ENCODE measurements at regions not wholly inside any gene's neighbourhood (a gene's known extent, or its start where the extent isn't known, plus 50 kb on each side); places are given as distances from the start of the nearest gene placed in this dataset.

DNA sequence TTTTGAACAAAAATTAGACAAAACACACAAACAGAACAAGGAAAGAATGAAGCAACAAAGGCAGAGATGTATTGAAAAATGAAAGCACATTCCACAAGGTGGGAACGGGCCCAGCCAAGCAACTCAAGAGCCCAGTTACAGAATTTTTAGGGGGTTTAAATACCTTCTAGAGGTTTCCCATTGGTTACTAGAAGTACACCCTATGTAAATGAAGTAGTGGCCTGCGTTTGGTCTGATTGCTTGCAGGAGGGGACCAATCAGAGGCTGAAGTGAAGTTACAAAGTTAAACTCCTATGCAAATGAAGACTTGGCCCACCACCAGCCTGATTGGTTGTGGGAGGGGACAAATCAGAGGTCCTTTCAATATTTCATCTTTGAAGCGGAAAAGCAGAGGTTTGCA lies 593.7 kb upstream of the MMS22L start:
- Mint-ChIP-seq H3K4me3 (no peak overlapping the region), H3K36me3 (ENCODE audit: low read depth) (no peaks in the 10 kb centered on the region), H3K27me3 (ENCODE audit: low read depth) (no peaks in the 10 kb centered on the region), H3K27ac (no peak overlapping the region), H3K9me3 (no peaks in the 10 kb centered on the region), H3K4me1 (ENCODE audit: low read depth) (no peaks in the 10 kb centered on the region)

DNA sequence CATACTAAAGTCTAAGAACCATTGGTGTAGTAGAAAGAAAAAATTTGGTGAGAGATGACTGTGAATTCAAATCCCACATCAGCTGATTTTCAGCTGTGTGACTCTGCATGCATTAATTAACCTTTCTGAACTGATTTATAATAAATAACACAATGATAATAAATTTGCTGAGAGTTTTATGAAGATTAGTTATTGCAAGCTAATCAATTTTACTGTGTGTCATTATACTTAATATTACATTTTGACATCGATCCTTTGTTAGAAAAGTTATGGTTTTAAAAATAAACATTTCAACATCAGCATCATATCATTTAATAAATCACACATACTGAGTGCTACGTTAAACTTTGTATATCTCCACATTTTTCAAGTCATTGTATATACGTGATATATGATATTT lies 599.7 kb upstream of the MMS22L start:
- H3K4me1 Mint-ChIP-seq (ENCODE audit: low read depth): no peaks in the 10 kb centered on the region
- no peak overlapping the region for H3K27ac Mint-ChIP-seq
- H3K9me3 Mint-ChIP-seq: no peaks in the 10 kb centered on the region
- no peaks in the 10 kb centered on the region for H3K36me3 Mint-ChIP-seq (ENCODE audit: low read depth)
- H3K27me3 Mint-ChIP-seq (ENCODE audit: low read depth): no peaks in the 10 kb centered on the region
- no peak overlapping the region for H3K4me3 Mint-ChIP-seq

DNA sequence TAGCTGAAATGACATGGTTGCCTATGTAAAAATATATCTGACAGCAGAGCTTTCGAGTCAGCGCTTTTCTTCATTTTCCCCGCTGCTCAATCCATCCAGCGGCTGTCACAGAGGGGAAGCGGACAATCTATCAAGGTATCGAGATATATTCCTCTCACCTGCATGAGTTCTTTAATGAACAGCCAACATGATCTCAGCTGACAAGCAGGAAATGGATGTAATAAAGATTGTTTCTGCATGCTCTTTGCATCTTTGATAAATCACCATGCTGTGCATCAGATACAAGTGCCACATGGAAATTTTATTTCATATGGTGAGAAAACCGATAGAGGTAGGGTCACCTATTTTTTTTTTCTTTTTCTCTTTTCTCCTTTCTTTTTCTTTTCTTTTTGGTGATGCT lies 602.3 kb upstream of the MMS22L start:
- Mint-ChIP-seq H3K36me3 (ENCODE audit: low read depth) (no peaks in the 10 kb centered on the region), H3K9me3 (no peaks in the 10 kb centered on the region), H3K4me3 (no peak overlapping the region), H3K27me3 (ENCODE audit: low read depth) (no peaks in the 10 kb centered on the region), H3K27ac (no peak overlapping the region), H3K4me1 (ENCODE audit: low read depth) (no peaks in the 10 kb centered on the region)

- no peaks in the 10 kb centered on the region for H3K9me3 Mint-ChIP-seq
- H3K36me3 Mint-ChIP-seq (ENCODE audit: low read depth): no peaks in the 10 kb centered on the region
- H3K27me3 Mint-ChIP-seq (ENCODE audit: low read depth): no peaks in the 10 kb centered on the region
These were observed 602.8 kb upstream of the MMS22L start for GRCh38 chr6:97885828-97886227.

DNA sequence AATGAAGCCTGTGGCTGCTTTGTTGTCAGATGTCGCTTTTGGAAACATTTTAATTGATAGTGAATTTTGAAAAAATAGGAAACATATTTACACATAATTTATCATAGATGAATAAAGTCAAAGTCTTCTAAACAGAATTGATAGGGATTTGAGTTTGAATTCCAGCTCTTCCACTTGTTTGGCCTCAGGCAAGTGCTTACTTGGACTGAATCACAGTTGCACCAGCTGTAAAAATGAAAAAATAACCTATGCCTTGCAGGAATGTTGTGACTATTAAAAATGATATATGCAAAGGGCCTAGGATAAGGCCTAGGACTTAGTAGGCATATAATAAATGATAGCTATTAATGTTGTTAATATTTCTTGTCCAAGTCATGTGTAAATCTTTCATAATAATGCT lies 618.5 kb upstream of the MMS22L start:
- Mint-ChIP-seq H3K27ac (no peak overlapping the region), H3K4me1 (ENCODE audit: low read depth) (no peaks in the 10 kb centered on the region), H3K9me3 (no peaks in the 10 kb centered on the region), H3K36me3 (ENCODE audit: low read depth) (no peaks in the 10 kb centered on the region), H3K4me3 (no peak overlapping the region), H3K27me3 (ENCODE audit: low read depth) (no peaks in the 10 kb centered on the region)

More at GRCh38 chr6:97885828-97886227, 602.8 kb upstream of the MMS22L start:
- no peak overlapping the region for H3K4me3 Mint-ChIP-seq
- H3K4me1 Mint-ChIP-seq (ENCODE audit: low read depth): no peaks in the 10 kb centered on the region
- H3K27ac Mint-ChIP-seq: no peak overlapping the region

GRCh38 chr6:97909380-97909779 lies 626.4 kb upstream of the MMS22L start:
- Mint-ChIP-seq H3K4me1 (ENCODE audit: low read depth) (no peaks in the 10 kb centered on the region), H3K9me3 (no peaks in the 10 kb centered on the region), H3K36me3 (ENCODE audit: low read depth) (no peaks in the 10 kb centered on the region), H3K27ac (no peak overlapping the region), H3K4me3 (no peak overlapping the region), H3K27me3 (ENCODE audit: low read depth) (no peaks in the 10 kb centered on the region)

DNA sequence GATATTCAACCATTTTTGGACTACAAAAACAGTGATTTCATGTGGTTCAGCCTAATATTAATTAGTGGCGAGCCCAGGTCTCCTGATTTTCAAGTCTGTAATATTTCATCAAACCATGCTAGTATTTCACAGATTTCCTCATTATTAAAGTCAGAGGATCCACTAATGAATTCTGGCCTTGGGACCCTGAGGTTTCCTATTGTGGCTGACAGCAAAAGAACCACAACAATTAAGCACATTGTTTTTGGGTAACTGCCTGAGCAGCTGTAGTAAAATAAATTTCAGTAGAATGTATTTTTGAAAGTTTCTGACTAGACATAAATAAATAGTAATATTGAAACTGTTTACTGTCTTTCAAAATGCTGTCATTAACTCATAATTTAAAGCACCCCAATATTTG lies 630.7 kb upstream of the MMS22L start:
- no peaks in the 10 kb centered on the region for H3K4me1 Mint-ChIP-seq (ENCODE audit: low read depth)
- no peak overlapping the region for H3K27ac Mint-ChIP-seq
- H3K9me3 Mint-ChIP-seq: no peaks in the 10 kb centered on the region
- no peaks in the 10 kb centered on the region for H3K36me3 Mint-ChIP-seq (ENCODE audit: low read depth)
- no peak overlapping the region for H3K4me3 Mint-ChIP-seq
- no peaks in the 10 kb centered on the region for H3K27me3 Mint-ChIP-seq (ENCODE audit: low read depth)

- H3K36me3 Mint-ChIP-seq (ENCODE audit: low read depth): no peaks in the 10 kb centered on the region
- H3K27ac Mint-ChIP-seq: no peak overlapping the region
- no peaks in the 10 kb centered on the region for H3K9me3 Mint-ChIP-seq
- no peaks in the 10 kb centered on the region for H3K27me3 Mint-ChIP-seq (ENCODE audit: low read depth)
- no peak overlapping the region for H3K4me3 Mint-ChIP-seq
- no peaks in the 10 kb centered on the region for H3K4me1 Mint-ChIP-seq (ENCODE audit: low read depth)
These were observed 631.9 kb upstream of the MMS22L start for GRCh38 chr6:97914912-97915311.

- no peaks in the 10 kb centered on the region for H3K27me3 Mint-ChIP-seq (ENCODE audit: low read depth)
- H3K9me3 Mint-ChIP-seq: no peaks in the 10 kb centered on the region
- no peaks in the 10 kb centered on the region for H3K36me3 Mint-ChIP-seq (ENCODE audit: low read depth)
- no peak overlapping the region for H3K4me3 Mint-ChIP-seq
- H3K27ac Mint-ChIP-seq: no peak overlapping the region
- no peaks in the 10 kb centered on the region for H3K4me1 Mint-ChIP-seq (ENCODE audit: low read depth)
These were observed 632.5 kb upstream of the MMS22L start for GRCh38 chr6:97915537-97915936.

DNA sequence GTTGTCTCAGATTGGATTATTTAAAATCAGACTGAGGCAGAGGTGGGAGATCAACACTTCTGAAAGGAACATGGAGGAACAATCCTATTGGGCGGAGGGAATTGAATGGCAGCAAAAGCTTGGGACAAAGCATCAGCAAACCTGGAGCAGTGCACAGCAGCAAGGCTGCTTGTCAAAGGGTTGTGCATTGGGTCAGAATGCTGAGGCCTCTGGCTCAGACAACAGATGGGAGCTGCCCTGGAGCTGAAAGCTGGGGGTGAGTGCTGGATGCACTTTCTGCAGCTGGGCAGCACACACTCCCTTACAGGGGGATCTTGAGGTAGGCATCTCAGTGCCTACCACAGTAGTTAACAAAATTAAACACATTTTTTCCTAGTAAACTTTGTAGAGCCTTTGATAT lies 634.4 kb upstream of the MMS22L start:
- Mint-ChIP-seq H3K27ac (no peak overlapping the region), H3K4me1 (ENCODE audit: low read depth) (no peaks in the 10 kb centered on the region), H3K27me3 (ENCODE audit: low read depth) (no peaks in the 10 kb centered on the region), H3K36me3 (ENCODE audit: low read depth) (no peaks in the 10 kb centered on the region), H3K4me3 (no peak overlapping the region), H3K9me3 (no peaks in the 10 kb centered on the region)

GRCh38 chr6:97919046-97919445 lies 636.0 kb upstream of the MMS22L start:
- H3K9me3 Mint-ChIP-seq: no peaks in the 10 kb centered on the region
- H3K36me3 Mint-ChIP-seq (ENCODE audit: low read depth): no peaks in the 10 kb centered on the region
- no peaks in the 10 kb centered on the region for H3K27me3 Mint-ChIP-seq (ENCODE audit: low read depth)
- H3K4me3 Mint-ChIP-seq: no peak overlapping the region
- H3K4me1 Mint-ChIP-seq (ENCODE audit: low read depth): no peaks in the 10 kb centered on the region
- H3K27ac Mint-ChIP-seq: no peak overlapping the region

GRCh38 chr6:97919631-97920030 lies 636.6 kb upstream of the MMS22L start:
- no peak overlapping the region for H3K27ac Mint-ChIP-seq
- no peak overlapping the region for H3K4me3 Mint-ChIP-seq
- no peaks in the 10 kb centered on the region for H3K9me3 Mint-ChIP-seq
- no peaks in the 10 kb centered on the region for H3K36me3 Mint-ChIP-seq (ENCODE audit: low read depth)
- no peaks in the 10 kb centered on the region for H3K27me3 Mint-ChIP-seq (ENCODE audit: low read depth)
- H3K4me1 Mint-ChIP-seq (ENCODE audit: low read depth): no peaks in the 10 kb centered on the region

DNA sequence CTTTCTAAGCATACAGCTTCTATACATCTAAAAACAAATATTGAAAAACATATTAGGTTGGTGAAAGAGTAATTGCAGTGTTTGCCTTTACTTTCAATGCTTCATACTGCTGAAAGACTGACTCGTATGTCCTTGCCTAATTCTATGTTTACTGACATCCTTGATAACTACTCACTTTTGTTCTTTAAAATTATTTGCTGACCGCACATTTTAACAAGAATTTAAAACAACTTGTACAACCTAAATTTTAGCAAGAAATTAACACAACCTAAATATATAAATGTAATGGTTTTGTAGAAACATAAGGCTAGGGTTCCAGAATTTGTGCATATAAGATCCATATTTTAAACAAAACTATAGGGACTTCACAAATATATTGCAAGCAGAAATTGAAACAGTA lies 640.2 kb upstream of the MMS22L start:
- no peak overlapping the region for H3K4me3 Mint-ChIP-seq
- no peaks in the 10 kb centered on the region for H3K27me3 Mint-ChIP-seq (ENCODE audit: low read depth)
- H3K9me3 Mint-ChIP-seq: no peaks in the 10 kb centered on the region
- H3K36me3 Mint-ChIP-seq (ENCODE audit: low read depth): no peaks in the 10 kb centered on the region
- H3K4me1 Mint-ChIP-seq (ENCODE audit: low read depth): no peaks in the 10 kb centered on the region
- no peak overlapping the region for H3K27ac Mint-ChIP-seq

DNA sequence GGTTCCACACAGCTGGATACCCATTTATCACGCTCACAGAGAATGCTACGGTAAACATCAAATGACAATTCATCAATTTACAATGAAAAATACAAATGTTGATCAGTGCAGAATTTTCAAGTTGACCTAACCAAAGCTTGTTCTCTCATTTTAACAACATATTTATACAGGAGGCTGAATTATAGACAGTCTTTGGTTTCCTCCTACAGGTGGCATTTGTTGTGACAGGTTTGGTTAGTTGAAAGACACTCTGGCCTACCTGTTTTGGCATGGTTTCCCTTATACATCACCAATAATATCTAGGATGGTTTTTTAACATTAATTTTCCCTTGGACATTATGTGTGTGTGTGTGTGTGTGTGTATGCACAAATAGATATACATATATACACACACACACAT lies 642.5 kb upstream of the MMS22L start:
- Mint-ChIP-seq H3K4me3 (no peak overlapping the region), H3K9me3 (no peaks in the 10 kb centered on the region), H3K27ac (no peak overlapping the region), H3K4me1 (ENCODE audit: low read depth) (no peaks in the 10 kb centered on the region), H3K36me3 (ENCODE audit: low read depth) (no peaks in the 10 kb centered on the region), H3K27me3 (ENCODE audit: low read depth) (no peaks in the 10 kb centered on the region)

- H3K9me3 Mint-ChIP-seq: no peaks in the 10 kb centered on the region
- H3K36me3 Mint-ChIP-seq (ENCODE audit: low read depth): no peaks in the 10 kb centered on the region
- H3K4me3 Mint-ChIP-seq: no peak overlapping the region
- no peak overlapping the region for H3K27ac Mint-ChIP-seq
- no peaks in the 10 kb centered on the region for H3K27me3 Mint-ChIP-seq (ENCODE audit: low read depth)
- H3K4me1 Mint-ChIP-seq (ENCODE audit: low read depth): no peaks in the 10 kb centered on the region
These were observed 656.6 kb upstream of the MMS22L start for GRCh38 chr6:97939440-97940168.

DNA sequence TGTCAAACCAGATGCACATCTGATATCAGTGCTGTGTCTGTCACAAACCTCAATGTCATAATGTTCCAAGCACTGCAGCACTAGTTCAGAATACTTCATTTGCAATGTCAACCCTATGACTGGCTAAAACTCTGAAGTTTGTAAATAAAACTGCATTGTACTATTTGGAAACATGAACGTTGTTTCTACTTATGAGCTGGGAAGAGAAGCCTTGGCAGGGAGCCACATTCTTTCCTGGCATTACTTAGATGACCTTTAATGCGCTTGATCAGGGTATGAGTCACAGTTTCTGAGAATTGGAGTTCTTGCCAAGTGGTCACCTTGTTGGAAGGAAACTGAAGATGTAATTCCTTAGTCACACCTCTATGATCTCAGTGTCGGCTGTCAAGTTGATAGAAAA lies 664.8 kb upstream of the MMS22L start:
- H3K27ac Mint-ChIP-seq: no peak overlapping the region
- H3K4me1 Mint-ChIP-seq (ENCODE audit: low read depth): no peaks in the 10 kb centered on the region
- no peaks in the 10 kb centered on the region for H3K27me3 Mint-ChIP-seq (ENCODE audit: low read depth)
- no peaks in the 10 kb centered on the region for H3K36me3 Mint-ChIP-seq (ENCODE audit: low read depth)
- no peak overlapping the region for H3K4me3 Mint-ChIP-seq
- no peaks in the 10 kb centered on the region for H3K9me3 Mint-ChIP-seq

Data from T-helper 1 cell treated with Interleukin-12 subunit alpha and Interleukin-12 subunit beta and Interleukin-4 antibody, amounts not matched to agents 30 μg/mL and 1 μg/mL, for 36 hours (primary cell).